Thymus (tissue), 11 donors: ENCODE measurements at regions not wholly inside any gene's neighbourhood (a gene's known extent, or its start where the extent isn't known, plus 50 kb on each side); places are given as distances from the start of the nearest gene placed in this dataset.

Experiments used
- DNase-seq, 9 donors: peaks; one replicate each; pipeline ENCODE4 v3.0.0-alpha.2; 2013; ENCODE audit warnings: low spot score in 9 of 9, low read depth in 6 of 9, missing footprints in 1 of 9
- H3K27ac ChIP-seq, 2 donors: one replicate each; pipeline ENCODE4 v1.5.1; 2013; ENCODE audit warnings: control low read depth in 1 of 2, low read depth in 1 of 2, low read length in 1 of 2, mild to moderate bottlenecking in 1 of 2, moderate library complexity in 1 of 2
- H3K27me3 ChIP-seq, 2 donors: one replicate each; pipeline ENCODE4 v1.5.1; 2013; ENCODE audit warnings: low read length in 1 of 2; ENCODE audit not compliant: control insufficient read depth in 2 of 2, insufficient read depth in 1 of 2
- H3K36me3 ChIP-seq, 2 donors: one replicate each; pipeline ENCODE4 v1.5.1; 2013; ENCODE audit warnings: low read length in 1 of 2, mild to moderate bottlenecking in 1 of 2, moderate library complexity in 1 of 2; ENCODE audit not compliant: control insufficient read depth in 2 of 2, insufficient read depth in 2 of 2
- H3K4me1 ChIP-seq, 2 donors: one replicate each; pipeline ENCODE4 v1.5.1; 2013; ENCODE audit warnings: low read length in 2 of 2; ENCODE audit not compliant: control insufficient read depth in 2 of 2, insufficient read depth in 2 of 2
- H3K4me3 ChIP-seq, 2 donors: one replicate each; pipeline ENCODE4 v1.5.1; 2013; ENCODE audit warnings: low read length in 2 of 2, control low read depth in 1 of 2, mild to moderate bottlenecking in 1 of 2
- H3K9me3 ChIP-seq, 2 donors: one replicate each; pipeline ENCODE4 v1.5.1; 2013; ENCODE audit warnings: low read length in 1 of 2, mild to moderate bottlenecking in 1 of 2; ENCODE audit not compliant: control insufficient read depth in 2 of 2, insufficient read depth in 1 of 2
- WGBS: extraction: QIAGEN DNeasy Blood & Tissue Kit; methylation state at CpG from one replicate; pipeline ENCODE4 v1.1.7; 2013; 5-methylcytosine and 5-hydroxymethylcytosine counted together
- donor health status: healthy.

DNA sequence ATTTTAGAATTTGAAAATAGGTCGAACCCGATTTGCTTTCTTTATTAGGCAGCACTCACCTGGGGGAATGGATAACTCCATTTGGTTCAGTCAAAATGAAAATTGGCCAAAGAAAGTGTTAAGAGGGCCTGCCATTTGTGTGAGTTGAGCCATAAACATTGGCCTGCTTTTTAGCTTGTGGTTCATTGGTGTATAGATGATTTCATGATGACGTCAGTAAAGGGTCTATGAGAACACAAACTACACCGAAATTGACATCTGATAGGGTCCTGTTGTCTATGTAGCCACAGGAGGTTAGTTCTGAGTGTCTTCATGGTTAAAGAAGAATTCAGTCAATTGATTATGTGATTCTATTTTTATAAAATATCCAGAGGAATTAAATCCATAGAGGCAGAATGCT lies 1001.5 kb upstream of the EEF2KMT start:
- H3K9me3 ChIP-seq = no peaks in the 10 kb centered on the region
- H3K4me1 ChIP-seq = no peaks in the 10 kb centered on the region
- no peaks in the 10 kb centered on the region for H3K36me3 ChIP-seq
- H3K27ac ChIP-seq = no peak overlapping the region
- WGBS = 93% methylated on average over 4 of the region's 4 CpGs
- H3K27me3 ChIP-seq = no peaks in the 10 kb centered on the region
- H3K4me3 ChIP-seq = no peak overlapping the region
- DNase-seq = no peak

DNA sequence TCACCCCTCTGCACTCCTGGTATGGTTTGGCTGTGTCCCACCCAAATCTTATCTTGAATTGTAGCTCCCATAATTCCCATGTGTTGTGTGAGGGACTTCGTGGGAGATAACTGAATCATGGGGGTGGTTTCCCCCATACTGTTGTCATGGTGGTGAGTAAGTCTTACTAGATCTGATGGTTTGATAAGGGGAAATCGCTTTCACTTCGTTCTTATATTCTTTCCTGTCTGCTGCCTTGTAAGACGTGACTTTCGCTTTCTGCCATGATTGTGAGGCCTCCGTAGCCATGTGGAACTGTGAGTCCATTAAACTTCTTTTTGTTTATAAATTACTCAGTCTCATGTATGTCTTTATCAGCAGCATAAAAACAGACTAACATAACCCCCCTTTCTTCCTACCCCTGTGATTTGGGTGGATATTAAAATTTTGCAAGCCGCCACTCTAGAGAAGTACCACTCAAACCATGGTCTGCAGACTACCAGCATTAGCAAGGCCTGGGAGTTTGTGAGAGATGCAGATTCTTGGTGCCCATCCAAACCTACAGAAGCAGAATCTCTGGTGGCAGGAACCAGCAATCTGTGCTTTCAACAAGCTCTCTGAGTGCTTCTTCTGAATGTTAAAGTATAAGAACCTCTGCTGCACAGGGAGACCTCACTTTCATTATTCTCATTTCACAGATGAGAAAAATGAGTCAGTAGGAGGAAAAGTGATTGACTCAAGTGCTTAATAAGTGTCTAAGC lies 999.5 kb upstream of the EEF2KMT start:
- Histone ChIP-seq H3K4me1 (no peaks in the 10 kb centered on the region), H3K36me3 (no peaks in the 10 kb centered on the region), H3K4me3 (no peak overlapping the region), H3K9me3 (no peaks in the 10 kb centered on the region), H3K27me3 (no peaks in the 10 kb centered on the region), H3K27ac (no peak overlapping the region)
- no peak for DNase-seq
- 87% methylated on average over 7 of the region's 7 CpGs for WGBS

DNA sequence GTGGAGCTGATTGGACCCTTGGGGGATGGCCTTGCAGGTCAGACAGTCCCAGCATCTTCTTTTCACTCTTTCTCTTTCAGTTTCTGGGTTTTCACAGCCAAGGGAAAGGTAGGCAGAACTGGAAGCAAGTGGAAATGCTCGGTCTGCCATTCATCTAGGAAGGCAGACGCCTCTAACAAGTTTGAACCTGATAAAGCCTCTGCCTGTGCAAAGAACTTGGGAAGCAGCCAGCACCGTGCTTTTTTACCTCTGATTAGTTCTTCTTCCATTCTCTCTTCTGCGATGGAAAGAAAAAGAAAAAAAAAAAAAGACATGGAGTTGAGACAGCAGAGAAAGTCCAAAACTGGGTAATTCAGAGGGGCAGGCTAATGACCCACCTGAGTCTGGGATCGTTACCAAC lies 997.8 kb upstream of the EEF2KMT start:
- no peaks in the 10 kb centered on the region for H3K36me3 ChIP-seq
- H3K27me3 ChIP-seq = no peaks in the 10 kb centered on the region
- no peak overlapping the region for H3K27ac ChIP-seq
- peak in 2 of 9 donors; percentile 2 to 22 for DNase-seq
- no peak overlapping the region for H3K4me3 ChIP-seq
- no peaks in the 10 kb centered on the region for H3K4me1 ChIP-seq
- no peaks in the 10 kb centered on the region for H3K9me3 ChIP-seq
- 85% methylated on average over 5 of the region's 5 CpGs for WGBS

DNA sequence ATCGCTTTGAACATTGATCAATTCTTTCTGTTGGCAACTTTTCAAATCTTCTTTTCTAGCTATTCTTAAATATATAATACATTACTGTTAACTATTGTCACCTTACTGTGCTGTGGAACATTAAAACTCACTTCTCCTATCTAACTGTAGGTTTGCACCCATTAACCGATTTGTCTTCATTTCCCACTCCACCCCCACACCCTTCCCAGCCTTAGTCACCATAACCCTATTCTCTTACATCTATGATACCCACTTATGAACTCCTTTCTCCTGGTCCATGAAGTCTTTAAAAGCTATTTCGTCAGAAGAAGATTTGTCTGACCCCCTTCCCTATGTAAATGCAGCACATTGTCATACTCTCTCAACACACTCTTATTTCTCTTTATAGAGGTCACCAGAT lies 993.4 kb upstream of the EEF2KMT start:
- Histone ChIP-seq H3K9me3 (no peaks in the 10 kb centered on the region), H3K36me3 (no peaks in the 10 kb centered on the region), H3K27me3 (no peaks in the 10 kb centered on the region), H3K27ac (no peak overlapping the region), H3K4me3 (no peak overlapping the region), H3K4me1 (no peaks in the 10 kb centered on the region)
- 97% methylated on average over 3 of the region's 3 CpGs for WGBS
- DNase-seq = no peak

DNA sequence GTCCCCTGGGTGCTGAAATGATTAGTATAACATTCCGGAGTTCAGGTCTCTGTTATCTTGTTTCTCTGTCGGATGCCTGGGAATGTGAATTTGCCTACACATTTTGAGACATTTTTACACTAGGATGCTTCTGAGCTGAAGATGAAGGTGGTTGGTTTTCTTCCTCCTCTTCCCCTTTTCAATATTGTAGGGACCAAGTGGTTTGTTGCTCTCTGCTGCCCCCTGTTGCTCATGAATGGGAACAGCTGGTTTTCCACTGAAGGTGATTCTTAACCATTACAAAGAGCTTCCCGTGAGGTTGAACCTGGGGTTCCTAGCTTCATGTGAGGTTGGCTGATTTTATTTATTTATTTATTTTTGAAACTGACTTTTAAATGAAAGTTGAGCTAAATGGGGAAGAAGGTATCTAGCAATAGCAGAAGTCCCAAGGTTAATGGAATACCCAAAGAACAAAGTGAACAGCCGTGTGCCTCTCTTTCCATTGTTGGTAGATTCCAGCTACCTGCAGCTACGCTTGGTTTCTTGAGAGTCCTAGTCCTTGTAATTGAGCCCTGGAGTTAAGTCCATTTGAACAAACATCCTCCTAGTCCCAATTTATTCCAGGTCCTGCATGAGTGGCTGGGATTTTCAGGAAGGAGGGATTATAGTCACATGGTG lies 983.9 kb upstream of the EEF2KMT start:
- WGBS = 45% methylated on average over 5 of the region's 5 CpGs
- no peak overlapping the region for H3K4me3 ChIP-seq
- peak in 6 of 9 donors; percentile 3 to 34 (median 18) for DNase-seq
- H3K27ac ChIP-seq = no peak overlapping the region
- no peaks in the 10 kb centered on the region for H3K36me3 ChIP-seq
- no peaks in the 10 kb centered on the region for H3K27me3 ChIP-seq
- H3K9me3 ChIP-seq = no peaks in the 10 kb centered on the region
- H3K4me1 ChIP-seq = no peaks in the 10 kb centered on the region

DNA sequence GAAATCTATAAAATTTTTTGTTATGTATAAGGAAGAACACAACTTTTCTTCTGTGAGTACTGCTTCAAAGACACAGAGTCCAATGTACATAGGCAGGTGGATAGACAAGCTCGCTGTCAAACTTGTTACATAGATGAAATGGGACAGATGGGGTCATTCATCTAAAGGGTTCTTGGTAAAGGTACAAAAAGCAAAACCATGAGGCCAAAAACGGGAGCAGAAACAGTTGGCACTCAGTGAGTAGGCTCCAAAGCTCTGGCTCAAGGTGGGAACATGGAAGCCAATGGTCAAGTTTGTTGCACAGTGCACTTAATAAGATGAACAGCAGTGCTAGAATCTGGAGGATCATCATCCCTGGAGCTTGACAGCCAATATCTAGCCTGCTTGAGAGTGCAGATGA lies 979.0 kb upstream of the EEF2KMT start:
- Histone ChIP-seq H3K4me3 (no peak overlapping the region), H3K4me1 (no peaks in the 10 kb centered on the region), H3K9me3 (no peaks in the 10 kb centered on the region), H3K27ac (no peak overlapping the region), H3K36me3 (no peaks in the 10 kb centered on the region), H3K27me3 (no peaks in the 10 kb centered on the region)
- 89% methylated on average over 2 of the region's 2 CpGs for WGBS
- no peak for DNase-seq

DNA sequence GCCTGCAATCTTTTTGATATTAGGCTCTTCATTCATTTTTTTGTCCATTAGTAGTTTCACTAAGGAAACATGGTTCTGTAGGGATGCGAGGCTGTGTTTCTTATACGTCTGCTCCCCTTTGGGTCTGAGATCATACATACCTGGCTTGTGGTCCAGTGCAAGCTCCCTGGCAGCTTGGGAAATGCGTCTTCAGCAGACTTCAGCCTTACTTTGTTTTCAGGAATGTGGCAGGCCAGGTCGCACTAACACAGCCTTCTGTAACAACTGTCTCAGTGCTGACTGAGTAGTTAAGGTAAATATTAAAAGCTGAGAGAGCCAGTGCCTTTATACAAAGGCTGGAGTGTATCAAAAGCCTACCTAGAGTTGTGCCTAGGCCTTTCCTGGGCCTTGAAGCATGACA lies 970.5 kb upstream of the EEF2KMT start:
- no peaks in the 10 kb centered on the region for H3K36me3 ChIP-seq

DNA sequence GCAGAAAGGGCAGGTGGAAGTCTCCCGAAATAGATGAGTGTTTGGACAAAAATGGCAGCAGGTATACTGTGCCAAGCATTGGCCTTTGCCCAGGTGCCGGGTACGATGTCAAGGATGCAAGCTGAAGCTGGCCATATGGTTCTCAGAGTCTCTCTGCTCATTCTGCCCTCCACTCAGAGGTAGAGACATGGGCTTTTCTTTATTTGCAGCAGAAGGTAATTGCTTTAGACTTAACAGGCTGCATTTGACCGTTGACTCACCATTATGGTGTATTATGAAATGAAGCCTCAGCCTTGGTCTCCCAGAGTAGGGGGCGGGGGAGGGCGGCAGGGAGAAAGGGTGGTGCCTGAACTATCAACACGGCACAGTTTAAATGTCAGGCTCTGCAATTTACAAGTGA lies 969.1 kb upstream of the EEF2KMT start:
- H3K4me1 ChIP-seq = no peaks in the 10 kb centered on the region
- H3K9me3 ChIP-seq = no peaks in the 10 kb centered on the region
- DNase-seq = no peak
- H3K27me3 ChIP-seq = no peaks in the 10 kb centered on the region
- WGBS = 78% methylated on average over 7 of the region's 7 CpGs
- H3K27ac ChIP-seq = no peak overlapping the region
- H3K4me3 ChIP-seq = no peak overlapping the region
- no peaks in the 10 kb centered on the region for H3K36me3 ChIP-seq

More for the DNA sequence above, 970.5 kb upstream of the EEF2KMT start:
- DNase-seq = no peak
- Histone ChIP-seq H3K27ac (no peak overlapping the region), H3K4me3 (no peak overlapping the region), H3K27me3 (no peaks in the 10 kb centered on the region), H3K9me3 (no peaks in the 10 kb centered on the region), H3K4me1 (no peaks in the 10 kb centered on the region)
- WGBS = 80% methylated on average over 4 of the region's 4 CpGs

DNA sequence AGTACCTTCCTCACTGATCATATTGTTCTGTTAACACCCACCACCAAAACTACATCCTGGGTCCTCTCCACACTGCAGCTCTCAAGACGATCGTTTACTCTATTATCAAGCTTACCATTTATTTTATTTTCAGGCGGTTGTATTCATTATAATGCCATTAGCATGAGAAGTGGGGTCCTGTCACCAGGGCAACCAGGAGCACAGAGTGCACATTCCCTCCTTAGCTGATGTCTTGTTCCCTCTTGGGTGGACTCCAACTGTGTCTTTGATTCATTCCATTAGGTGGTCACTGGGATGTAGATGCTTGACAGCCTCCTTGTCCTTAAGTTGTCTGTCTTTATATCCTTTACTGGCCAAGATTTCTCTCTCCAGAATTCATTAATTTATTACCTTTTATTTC lies 965.9 kb upstream of the EEF2KMT start:
- no peaks in the 10 kb centered on the region for H3K9me3 ChIP-seq
- H3K4me1 ChIP-seq = no peaks in the 10 kb centered on the region
- 66% methylated on average over 3 of the region's 3 CpGs for WGBS
- no peaks in the 10 kb centered on the region for H3K36me3 ChIP-seq
- no peak overlapping the region for H3K4me3 ChIP-seq
- no peak for DNase-seq
- no peaks in the 10 kb centered on the region for H3K27me3 ChIP-seq
- H3K27ac ChIP-seq = no peak overlapping the region
